ENCODE measurements at regions not wholly inside any gene's neighbourhood (a gene's known extent, or its start where the extent isn't known, plus 50 kb on each side); places are given as distances from the start of the nearest gene placed in this dataset.

DNA sequence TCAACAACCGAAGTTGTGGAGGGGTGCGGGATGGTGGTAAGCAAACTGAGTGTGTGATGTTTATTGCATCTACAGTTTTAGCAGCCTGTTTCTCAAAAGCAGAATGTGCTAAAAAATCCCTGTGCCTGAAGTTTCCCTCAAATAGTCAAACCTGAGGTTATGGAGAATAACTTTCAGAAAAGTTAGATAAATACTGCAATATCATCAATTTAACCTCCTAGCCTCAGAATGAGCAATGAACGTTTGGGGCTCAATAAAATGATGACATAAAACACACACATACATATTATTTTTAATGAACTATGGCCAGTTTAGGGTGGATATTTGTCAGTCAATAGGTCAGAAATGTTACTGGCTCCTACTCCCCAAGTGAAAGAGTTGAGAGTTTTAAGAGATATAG is 201.6 kb downstream of the SEMA6D start:
- no peak for TF ChIP-seq EZH2 (IDR thresholded peaks at IDR 0.05; ENCODE audit: borderline replicate concordance, low read depth, low read length, severe bottlenecking)
- TF ChIP-seq CTCF (IDR thresholded peaks at IDR 0.05; ENCODE audit: borderline replicate concordance, extremely low read depth, low read length, poor library complexity, severe bottlenecking): no peak

Measured in DND-41 (cell line).